HCT116 (cell line): ENCODE measurements at regions not wholly inside any gene's neighbourhood (a gene's known extent, or its start where the extent isn't known, plus 50 kb on each side); places are given as distances from the start of the nearest gene placed in this dataset.

Experiments used
- ATAC-seq: fragments of 200-7000 bp; cut with Tn5 transposase; 2 replicates; pipeline ENCODE4 v1.9.1; 2020; ENCODE audit warnings: mild to moderate bottlenecking, moderate library complexity
- BruUV-seq: library from RNA; stranded (reverse); fragments of 400-500 nt; replicated peaks from 2 replicates; lab custom pipeline; 2021; lab: Mats Ljungman, UMichigan
- CTCF ChIA-PET: fragments of 300-600 bp; sonication (Branson Sonifier 250); formaldehyde crosslinking; loops from one replicate; lab custom pipeline; 2021; ENCODE audit warnings: antibody characterized with exemption; lab: Charles Lee
- POLR2A ChIA-PET: fragments of 300-600, 350-600 bp; sonication (Branson Sonifier 250); formaldehyde crosslinking; loops from one replicate; lab custom pipeline; 2021; ENCODE audit warnings: antibody characterized with exemption; lab: Charles Lee
- RAD21 ChIA-PET, 2 experiments: fragments of 300-600 bp; sonication (Branson Sonifier 250); formaldehyde crosslinking; loops; one replicate each; lab custom pipeline; 2023; ENCODE audit warnings: low total read pairs in 2 of 2; ENCODE audit not compliant: uncharacterized antibody in 2 of 2, unreplicated experiment in 2 of 2, low non-redundant PET in 1 of 2; lab: Charles Lee
- DNase-seq: peaks from one replicate; pipeline ENCODE4 v3.0.0-alpha.2; 2010; ENCODE audit warnings: low read depth, low spot score
- H2AFZ ChIP-seq: fragments of 200-600 bp; shearing (Covaris generic), sonication (generic); 2 replicates; pipeline ENCODE4 v1.6.1; 2017; ENCODE audit warnings: low read depth, mixed run types, mixed read lengths, antibody characterized with exemption, low read length; ENCODE audit not compliant: poor library complexity, severe bottlenecking
- H3K27ac ChIP-seq: 2 replicates; pipeline ENCODE4 v1.5.1; 2012; ENCODE audit warnings: low read depth, low read length
- H3K27me3 ChIP-seq: fragments of 200-600 bp; sonication (generic); 2 replicates; pipeline ENCODE4 v1.6.1; 2016; ENCODE audit warnings: mixed run types, low read length, mixed read lengths; ENCODE audit not compliant: insufficient read depth
- H3K36me3 ChIP-seq, 2 experiments: fragments of 200-500 bp in 1 of 2; fragments of 200-600 bp in 1 of 2; sonication (Bioruptor generic) in 1 of 2; sonication (generic) in 1 of 2; 2 replicates each; pipeline versions ENCODE4 v1.5.1 to v1.6.1; 2014 to 2016; ENCODE audit warnings: low read length in 2 of 2, inconsistent platforms in 1 of 2, mixed read lengths in 1 of 2, mixed run types in 1 of 2; ENCODE audit not compliant: insufficient read depth in 2 of 2, control insufficient read depth in 1 of 2
- H3K4me1 ChIP-seq, 2 experiments: fragments of 200-600 bp in 1 of 2; sonication (generic) in 1 of 2; 2 replicates each; pipeline versions ENCODE4 v1.5.1 to v1.6.1; 2012 to 2017; ENCODE audit warnings: low read length in 2 of 2, inconsistent platforms in 1 of 2, mild to moderate bottlenecking in 1 of 2, mixed read lengths in 1 of 2, mixed run types in 1 of 2, moderate library complexity in 1 of 2; ENCODE audit not compliant: insufficient read depth in 2 of 2, control insufficient read depth in 1 of 2
- H3K4me2 ChIP-seq: fragments of 200-600 bp; sonication (generic); 2 replicates; pipeline ENCODE4 v1.6.1; 2017; ENCODE audit warnings: mixed run types, low read length, mixed read lengths
- H3K4me3 ChIP-seq, 2 experiments: fragments of 200-600 bp in 1 of 2; sonication (generic) in 1 of 2; replicated peaks in 1 of 2; 2 replicates each; pipeline ENCODE4 v1.5.1; 2011 to 2016; ENCODE audit warnings: low read length in 2 of 2, control low read depth in 1 of 2, low read depth in 1 of 2, mild to moderate bottlenecking in 1 of 2, mixed read lengths in 1 of 2, mixed run types in 1 of 2
- H3K79me2 ChIP-seq: fragments of 200-600 bp; sonication (generic); 2 replicates; pipeline ENCODE4 v1.6.1; 2017; ENCODE audit warnings: mild to moderate bottlenecking, mixed run types, low read length, moderate library complexity, mixed read lengths; ENCODE audit not compliant: insufficient read depth
- H3K9ac ChIP-seq: fragments of 200-600 bp; sonication (generic); 2 replicates; pipeline ENCODE4 v1.6.1; 2016; ENCODE audit warnings: low read length, mixed read lengths
- H3K9me2 ChIP-seq: fragments of 200-600 bp; sonication (generic), shearing (Covaris generic); 2 replicates; pipeline ENCODE4 v1.6.1; 2017; ENCODE audit warnings: mixed run types, mild to moderate bottlenecking, moderate library complexity; ENCODE audit not compliant: insufficient read depth
- H3K9me3 ChIP-seq, 2 experiments: fragments of 200-500 bp in 1 of 2; fragments of 200-600 bp in 1 of 2; sonication (Bioruptor generic) in 1 of 2; sonication (generic) in 1 of 2; 2 replicates each; pipeline ENCODE4 v1.6.1; 2014 to 2017; ENCODE audit warnings: low read length in 2 of 2, mixed read lengths in 2 of 2, inconsistent platforms in 1 of 2, low read depth in 1 of 2, mild to moderate bottlenecking in 1 of 2, mixed run types in 1 of 2, moderate library complexity in 1 of 2; ENCODE audit not compliant: control insufficient read depth in 1 of 2, insufficient read depth in 1 of 2
- H4K20me1 ChIP-seq: fragments of 200-600 bp; sonication (generic), shearing (Covaris generic); 2 replicates; pipeline ENCODE4 v1.6.1; 2017; ENCODE audit warnings: mixed run types, mild to moderate bottlenecking, moderate library complexity; ENCODE audit not compliant: insufficient read depth
- ATF3 ChIP-seq: IDR thresholded peaks from 2 replicates; pipeline ENCODE4 v1.6.1; 2012
- CBX3 ChIP-seq: IDR thresholded peaks from 2 replicates; pipeline ENCODE4 v1.6.1; 2012; ENCODE audit warnings: low read depth
- CEBPB ChIP-seq: IDR thresholded peaks from 2 replicates; pipeline ENCODE4 v1.6.1; 2012; ENCODE audit warnings: low read depth
- CTCF ChIP-seq, 3 experiments: fragments of 200-600 bp in 1 of 3; sonication (generic) in 1 of 3; IDR thresholded peaks in 2 of 3; conservative IDR thresholded peaks in 1 of 3; 2 replicates each; pipeline ENCODE4 v1.5.1; 2012 to 2017; ENCODE audit warnings: low read depth in 2 of 3, low read length in 2 of 3, antibody characterized with exemption in 1 of 3, borderline replicate concordance in 1 of 3, control low read depth in 1 of 3, mild to moderate bottlenecking in 1 of 3, mixed read lengths in 1 of 3, mixed run types in 1 of 3, moderate library complexity in 1 of 3; ENCODE audit not compliant: insufficient read depth in 1 of 3
- ELF1 ChIP-seq: IDR thresholded peaks from 2 replicates; pipeline ENCODE4 v1.6.1; 2012; ENCODE audit warnings: low read depth, borderline replicate concordance
- JUND ChIP-seq: IDR thresholded peaks from 2 replicates; pipeline ENCODE4 v1.6.1; 2012
- MAX ChIP-seq: IDR thresholded peaks from 2 replicates; pipeline ENCODE4 v1.6.1; 2012
- POLR2A ChIP-seq: IDR thresholded peaks from 2 replicates; pipeline ENCODE4 v1.7.0; 2011; ENCODE audit warnings: borderline replicate concordance; ENCODE audit not compliant: insufficient read depth, insufficient read length; ENCODE audit errors: extremely low read depth
- POLR2AphosphoS5 ChIP-seq: IDR thresholded peaks from 2 replicates; pipeline ENCODE4 v1.6.1; 2011; ENCODE audit warnings: mild to moderate bottlenecking, low read depth, low read length, moderate library complexity
- RAD21 ChIP-seq: IDR thresholded peaks from 2 replicates; pipeline ENCODE4 v1.6.1; 2012; ENCODE audit warnings: low read depth, mild to moderate bottlenecking
- REST ChIP-seq: IDR thresholded peaks from 2 replicates; pipeline ENCODE4 v1.6.1; 2012; ENCODE audit warnings: low read depth
- SP1 ChIP-seq: IDR thresholded peaks from 2 replicates; pipeline ENCODE4 v1.6.1; 2012; ENCODE audit warnings: low read depth
- SRF ChIP-seq: IDR thresholded peaks from 2 replicates; pipeline ENCODE4 v1.6.1; 2012; ENCODE audit warnings: low read depth
- ZBTB33 ChIP-seq: IDR thresholded peaks from 2 replicates; pipeline ENCODE4 v1.6.1; 2011; ENCODE audit warnings: mild to moderate bottlenecking, low read length, moderate library complexity; ENCODE audit not compliant: insufficient replicate concordance; ENCODE audit errors: extremely low read depth
- ZFX ChIP-seq: fragments of 450-650 bp; IDR thresholded peaks from 2 replicates; pipeline ENCODE4 v1.6.1; 2017
- ZNF274 ChIP-seq: fragments of 200-500 bp; sonication (Bioruptor generic); IDR thresholded peaks from 2 replicates; pipeline ENCODE4 v1.6.1; 2014; ENCODE audit warnings: mild to moderate bottlenecking, low read depth, low read length, inconsistent platforms
- intact Hi-C: fragments of 100-400 bp; cut with micrococcal nuclease; formaldehyde crosslinking; loops from 2 replicates; pipeline ENCODE4 v1.10.0; 2022

- ChIA-PET RAD21 (no interaction called here), CTCF (no interaction called here)
- Histone ChIP-seq H3K9ac (no peak overlapping the region), H3K9me2 (no peaks in the 10 kb centered on the region), H3K4me3 (no peak overlapping the region), H3K9me3 (peaks cover 9 to 45% of the 10 kb centered on the region in 2 experiments; a peak in 2 of 4 replicates), H3K79me2 (no peaks in the 10 kb centered on the region), H3K27ac (no peak overlapping the region)
- DNase-seq, result no peak
- intact Hi-C loops, result no loop called here
- TF ChIP-seq ELF1 (no peak), CEBPB (no peak), POLR2A (no peak), ZBTB33 (no peak), POLR2AphosphoS5 (no peak), RAD21 (no peak), SRF (no peak), ZNF274 (no peak), REST (no peak), ATF3 (no peak), SP1 (no peak), MAX (no peak), JUND (no peak), CBX3 (no peak), CTCF (IDR thresholded peaks at IDR 0.05 in 2 of 3, conservative IDR thresholded peaks at IDR 0.05 in 1 of 3; ENCODE audit: borderline replicate concordance in 1 of 3, insufficient read depth in 1 of 3, low read depth in 2 of 3, low read length in 2 of 3) (no peak), ZFX (no peak)
- TF ChIP-seq, all 23 proteins: peak for 0
- Histone ChIP-seq H3K36me3 (no peaks in the 10 kb centered on the region), H2AFZ (no peak overlapping the region), H3K4me2 (no peak overlapping the region), H3K27me3 (no peaks in the 10 kb centered on the region), H4K20me1 (no peaks in the 10 kb centered on the region), H3K4me1 (no peaks in the 10 kb centered on the region)
- POLR2A ChIA-PET, result no interaction called here
- no peak for ATAC-seq
- no TSS peak for BruUV-seq
Observed at GRCh38 chr20:60872224-60872623, 379.8 kb upstream of the CDH4 start.
